DND-41 (cell line): ENCODE measurements at regions not wholly inside any gene's neighbourhood (a gene's known extent, or its start where the extent isn't known, plus 50 kb on each side); places are given as distances from the start of the nearest gene placed in this dataset.

Source experiments
- CTCF ChIP-seq: IDR thresholded peaks from 2 replicates; pipeline ENCODE4 v1.5.1; 2012; ENCODE audit warnings: borderline replicate concordance, low read length, moderate library complexity, mild to moderate bottlenecking; ENCODE audit not compliant: poor library complexity, severe bottlenecking; ENCODE audit errors: extremely low read depth
- EZH2 ChIP-seq: IDR thresholded peaks from 3 replicates; pipeline ENCODE4 v1.6.1; 2012; ENCODE audit warnings: borderline replicate concordance, low read depth, mild to moderate bottlenecking, moderate library complexity, low read length, inconsistent platforms; ENCODE audit not compliant: severe bottlenecking

DNA sequence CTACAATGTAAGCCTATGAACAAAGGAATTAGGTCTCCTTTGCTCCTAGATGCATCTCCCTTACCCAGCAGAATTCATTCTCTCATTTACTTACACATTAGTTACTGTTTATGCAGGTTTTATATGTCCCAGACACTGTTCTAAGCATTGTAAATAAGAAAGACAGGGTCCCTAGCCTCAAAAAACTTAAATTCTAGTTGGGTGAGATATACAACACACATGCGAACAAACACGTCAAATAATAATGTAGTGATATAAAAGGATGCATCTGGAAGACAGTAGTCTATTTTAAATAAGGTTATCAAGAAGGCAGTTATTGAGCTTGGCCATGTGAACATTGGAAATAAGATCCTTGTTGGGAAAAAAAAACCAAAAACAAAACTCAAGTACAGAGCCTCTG, 479.7 kb downstream of the DNAJB9 start:
- TF ChIP-seq EZH2 (no peak), CTCF (no peak)
